HepG2 (cell line): ENCODE measurements at regions not wholly inside any gene's neighbourhood (a gene's known extent, or its start where the extent isn't known, plus 50 kb on each side); places are given as distances from the start of the nearest gene placed in this dataset.

ENCODE experiments used
- POLR2A ChIP-seq, 2 experiments: IDR thresholded peaks; 2 replicates each; pipeline ENCODE4 v1.6.1; 2011; ENCODE audit warnings: low read depth in 2 of 2, low read length in 2 of 2, mild to moderate bottlenecking in 1 of 2, moderate library complexity in 1 of 2; ENCODE audit not compliant: insufficient read depth in 1 of 2
- POLR2AphosphoS2 ChIP-seq: IDR thresholded peaks from 2 replicates; pipeline ENCODE4 v1.6.1; 2011; ENCODE audit warnings: low read depth, low read length, improper control_type of control experiment

DNA sequence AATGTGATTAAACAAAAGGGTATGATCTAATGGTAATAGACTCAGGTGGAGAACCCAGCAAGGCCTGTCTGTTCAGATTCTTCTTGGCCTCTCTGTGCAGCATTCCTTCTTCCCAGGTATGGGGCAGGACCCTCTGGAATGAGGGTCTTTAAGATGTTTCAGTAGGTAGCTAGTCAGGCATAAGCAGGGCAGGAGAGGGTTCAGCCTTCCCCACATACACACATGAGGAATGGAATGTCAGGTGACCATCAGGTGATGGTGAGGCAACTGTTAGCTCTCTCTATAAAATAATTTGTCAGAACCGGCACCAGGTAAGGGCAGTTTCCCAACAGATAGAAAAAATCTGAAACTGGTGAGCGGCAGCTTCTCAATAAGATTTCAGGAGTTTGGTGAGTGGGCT, 222.3 kb upstream of the PHYHIPL start:
- TF ChIP-seq POLR2AphosphoS2 (no peak), POLR2A (IDR thresholded peaks at IDR 0.05; ENCODE audit: insufficient read depth in 1 of 2, low read depth in 2 of 2, low read length in 2 of 2) (no peak)
